Loucy (cell line): ENCODE measurements at regions not wholly inside any gene's neighbourhood (a gene's known extent, or its start where the extent isn't known, plus 50 kb on each side); places are given as distances from the start of the nearest gene placed in this dataset.

Source experiments
- EZH2phosphoT487 ChIP-seq: fragments of 200-600 bp; IDR thresholded peaks from 2 replicates; pipeline ENCODE4 v1.6.1; 2018; ENCODE audit warnings: antibody characterized with exemption, mild to moderate bottlenecking, moderate library complexity, borderline replicate concordance
- TF ChIP-seq, protein P1 (sequence below): fragments of 200-600 bp; sonication (generic); conservative IDR thresholded peaks from 2 replicates; pipeline ENCODE4 v1.5.1; 2014; ENCODE audit warnings: mild to moderate bottlenecking, antibody characterized with exemption, low read length

DNA sequence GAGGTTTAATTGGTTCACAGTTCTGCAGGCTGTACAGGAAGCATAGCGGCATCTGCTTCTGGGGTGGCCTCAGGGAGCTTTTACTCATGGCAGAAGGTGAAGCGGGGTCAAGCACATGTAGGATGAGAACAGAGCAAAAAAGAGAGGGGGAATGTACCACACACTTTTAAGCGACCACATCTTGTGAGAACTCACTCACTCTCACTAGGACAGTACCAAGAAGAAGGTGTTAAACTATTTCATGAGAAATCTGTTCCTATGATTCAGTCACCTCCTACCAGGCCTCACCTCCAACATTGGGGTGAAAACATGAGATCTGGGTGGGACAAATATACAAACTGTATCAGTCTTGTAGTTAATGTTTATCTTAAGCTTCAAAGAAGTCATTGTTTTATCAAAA, 174.7 kb downstream of the GNAI1 start:
- TF ChIP-seq, protein P1, sequence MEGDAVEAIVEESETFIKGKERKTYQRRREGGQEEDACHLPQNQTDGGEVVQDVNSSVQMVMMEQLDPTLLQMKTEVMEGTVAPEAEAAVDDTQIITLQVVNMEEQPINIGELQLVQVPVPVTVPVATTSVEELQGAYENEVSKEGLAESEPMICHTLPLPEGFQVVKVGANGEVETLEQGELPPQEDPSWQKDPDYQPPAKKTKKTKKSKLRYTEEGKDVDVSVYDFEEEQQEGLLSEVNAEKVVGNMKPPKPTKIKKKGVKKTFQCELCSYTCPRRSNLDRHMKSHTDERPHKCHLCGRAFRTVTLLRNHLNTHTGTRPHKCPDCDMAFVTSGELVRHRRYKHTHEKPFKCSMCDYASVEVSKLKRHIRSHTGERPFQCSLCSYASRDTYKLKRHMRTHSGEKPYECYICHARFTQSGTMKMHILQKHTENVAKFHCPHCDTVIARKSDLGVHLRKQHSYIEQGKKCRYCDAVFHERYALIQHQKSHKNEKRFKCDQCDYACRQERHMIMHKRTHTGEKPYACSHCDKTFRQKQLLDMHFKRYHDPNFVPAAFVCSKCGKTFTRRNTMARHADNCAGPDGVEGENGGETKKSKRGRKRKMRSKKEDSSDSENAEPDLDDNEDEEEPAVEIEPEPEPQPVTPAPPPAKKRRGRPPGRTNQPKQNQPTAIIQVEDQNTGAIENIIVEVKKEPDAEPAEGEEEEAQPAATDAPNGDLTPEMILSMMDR, result no peak
- no peak for TF ChIP-seq EZH2phosphoT487
